Mesenchymal stem cell (in vitro differentiated cells and primary cell): ENCODE measurements at regions not wholly inside any gene's neighbourhood (a gene's known extent, or its start where the extent isn't known, plus 50 kb on each side); places are given as distances from the start of the nearest gene placed in this dataset.
"Not testable (repeated sequence)": the region's sequence is repeated elsewhere in the genome, so short reads cannot be mapped to it uniquely, and the experiment has no call there.

Experiments used
- DNase-seq: peaks from one replicate; pipeline ENCODE4 v3.0.0-alpha.2; 2013
- H2AFZ ChIP-seq: one replicate; pipeline ENCODE4 v1.6.1; 2013; ENCODE audit warnings: low read depth, mild to moderate bottlenecking, control low read depth, inconsistent platforms, low read length, moderate library complexity
- H2AK5ac ChIP-seq: 2 replicates; pipeline ENCODE4 v1.6.1; 2013; ENCODE audit warnings: low read length, moderate library complexity, mild to moderate bottlenecking, inconsistent platforms; ENCODE audit not compliant: severe bottlenecking
- H2BK120ac ChIP-seq: one replicate; pipeline ENCODE4 v1.6.1; 2013; ENCODE audit warnings: low read depth, mild to moderate bottlenecking, inconsistent platforms, low read length, moderate library complexity
- H2BK12ac ChIP-seq, 2 experiments: one replicate each; pipeline ENCODE4 v1.6.1; 2013; ENCODE audit warnings: inconsistent platforms in 2 of 2, low read length in 2 of 2, mild to moderate bottlenecking in 2 of 2, moderate library complexity in 2 of 2, control low read depth in 1 of 2
- H2BK15ac ChIP-seq: one replicate; pipeline ENCODE4 v1.6.1; 2013; ENCODE audit warnings: mild to moderate bottlenecking, low read depth, inconsistent platforms; ENCODE audit not compliant: poor library complexity, severe bottlenecking
- H2BK5ac ChIP-seq: 2 replicates; pipeline ENCODE4 v1.6.1; 2013; ENCODE audit warnings: low read depth, mild to moderate bottlenecking, low read length, control low read depth, inconsistent platforms; ENCODE audit not compliant: poor library complexity, severe bottlenecking
- H3K14ac ChIP-seq, 2 experiments: one replicate each; pipeline ENCODE4 v1.6.1; 2013; ENCODE audit warnings: inconsistent platforms in 2 of 2, low read length in 2 of 2, control low read depth in 1 of 2, mild to moderate bottlenecking in 1 of 2, moderate library complexity in 1 of 2
- H3K18ac ChIP-seq, 2 experiments: one replicate each; pipeline ENCODE4 v1.6.1; 2013; ENCODE audit warnings: inconsistent platforms in 2 of 2, low read length in 2 of 2, control low read depth in 1 of 2, low read depth in 1 of 2, mild to moderate bottlenecking in 1 of 2
- H3K23ac ChIP-seq, 2 experiments: one replicate each; pipeline ENCODE4 v1.6.1; 2013; ENCODE audit warnings: inconsistent platforms in 2 of 2, low read length in 2 of 2, mild to moderate bottlenecking in 2 of 2, moderate library complexity in 2 of 2, control low read depth in 1 of 2
- H3K27ac ChIP-seq: 2 replicates; pipeline ENCODE4 v1.5.1; 2013; ENCODE audit warnings: mild to moderate bottlenecking, moderate library complexity, low read length, control low read depth, inconsistent platforms; ENCODE audit not compliant: poor library complexity, severe bottlenecking
- H3K27me3 ChIP-seq, 2 experiments: 2 replicates each; pipeline versions ENCODE4 v1.6.1 to v1.7.0; 2013; ENCODE audit warnings: low read length in 2 of 2, mild to moderate bottlenecking in 2 of 2, moderate library complexity in 2 of 2, control low read depth in 1 of 2, inconsistent platforms in 1 of 2; ENCODE audit not compliant: control insufficient read depth in 1 of 2, insufficient read depth in 1 of 2
- H3K36me3 ChIP-seq, 2 experiments: 2 replicates each; pipeline versions ENCODE4 v1.6.1 to v1.7.0; 2013; ENCODE audit warnings: low read length in 2 of 2, control low read depth in 1 of 2, inconsistent platforms in 1 of 2, low read depth in 1 of 2, mild to moderate bottlenecking in 1 of 2; ENCODE audit not compliant: insufficient read depth in 2 of 2, control insufficient read depth in 1 of 2
- H3K4ac ChIP-seq, 2 experiments: one replicate each; pipeline ENCODE4 v1.6.1; 2013; ENCODE audit warnings: inconsistent platforms in 2 of 2, low read length in 2 of 2, mild to moderate bottlenecking in 2 of 2, moderate library complexity in 2 of 2, control low read depth in 1 of 2, low read depth in 1 of 2
- H3K4me1 ChIP-seq: 2 replicates; pipeline ENCODE4 v1.6.1; 2013; ENCODE audit warnings: low read depth, low read length, control low read depth; ENCODE audit not compliant: control insufficient read depth, insufficient read depth
- H3K4me2 ChIP-seq: 2 replicates; pipeline ENCODE4 v1.6.1; 2013; ENCODE audit warnings: low read length, mild to moderate bottlenecking, inconsistent platforms; ENCODE audit not compliant: poor library complexity, severe bottlenecking
- H3K4me3 ChIP-seq, 2 experiments: 2 replicates each; pipeline versions ENCODE4 v1.5.1 to v1.7.0; 2013; ENCODE audit warnings: low read length in 2 of 2, mild to moderate bottlenecking in 2 of 2, control low read depth in 1 of 2, low read depth in 1 of 2; ENCODE audit not compliant: insufficient read depth in 1 of 2
- H3K79me1 ChIP-seq: replicated peaks from 2 replicates; pipeline ENCODE4 v1.6.1; 2013; ENCODE audit warnings: mild to moderate bottlenecking, control low read depth, low read length, inconsistent platforms; ENCODE audit not compliant: poor library complexity, severe bottlenecking
- H3K9ac ChIP-seq: 2 replicates; pipeline ENCODE4 v1.7.0; 2013; ENCODE audit warnings: mild to moderate bottlenecking, low read length, moderate library complexity
- H3K9me3 ChIP-seq: 2 replicates; pipeline ENCODE4 v1.7.0; 2013; ENCODE audit warnings: mild to moderate bottlenecking, low read length; ENCODE audit not compliant: control insufficient read depth
- H4K8ac ChIP-seq: one replicate; pipeline ENCODE4 v1.6.1; 2013; ENCODE audit warnings: inconsistent platforms, mild to moderate bottlenecking, low read length, moderate library complexity
- H4K91ac ChIP-seq: one replicate; pipeline ENCODE4 v1.6.1; 2013; ENCODE audit warnings: mild to moderate bottlenecking, low read length, inconsistent platforms
- WGBS: methylation state at CpG from one replicate; pipeline ENCODE4 v1.1.7; 2013; ENCODE audit warnings: mixed read lengths; 5-methylcytosine and 5-hydroxymethylcytosine counted together

DNA sequence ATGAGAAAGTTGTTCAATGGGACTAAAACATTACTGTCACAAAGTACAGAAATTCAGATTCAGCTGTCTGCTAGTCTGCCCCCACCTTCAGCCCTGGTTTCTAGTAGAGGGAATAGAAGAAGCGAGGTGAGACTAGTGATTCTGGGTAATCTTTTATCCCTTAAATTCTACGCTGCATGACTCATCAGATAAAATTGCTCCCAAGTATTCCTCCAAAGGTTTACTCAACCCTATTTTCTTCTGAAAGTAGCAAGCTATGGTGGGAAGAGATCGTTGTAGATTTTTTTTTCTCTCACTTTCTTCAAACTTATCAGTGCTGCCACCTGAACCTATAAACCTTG is 318.9 kb upstream of the RIOK2 start:
- no peak overlapping the region for H2BK15ac ChIP-seq
- H4K91ac ChIP-seq = no peak overlapping the region
- H3K27me3 ChIP-seq = no peaks in the 10 kb centered on the region
- no CpG with 5 or more reads among the region's 3 CpGs for WGBS
- no peak overlapping the region for H3K4ac ChIP-seq
- no peaks in the 10 kb centered on the region for H3K79me1 ChIP-seq
- H3K27ac ChIP-seq = no peak overlapping the region
- no peak overlapping the region for H2BK120ac ChIP-seq
- no peak overlapping the region for H3K4me2 ChIP-seq
- no peaks in the 10 kb centered on the region for H3K4me1 ChIP-seq
- H3K23ac ChIP-seq = no peak overlapping the region
- no peak overlapping the region for H4K8ac ChIP-seq
- no peaks in the 10 kb centered on the region for H3K9me3 ChIP-seq
- no peak overlapping the region for H3K4me3 ChIP-seq
- H2BK12ac ChIP-seq = no peak overlapping the region
- no peak overlapping the region for H2AK5ac ChIP-seq
- no peak overlapping the region for H2AFZ ChIP-seq
- no peak for DNase-seq
- no peak overlapping the region for H3K18ac ChIP-seq
- no peak overlapping the region for H3K14ac ChIP-seq
- H3K36me3 ChIP-seq = no peaks in the 10 kb centered on the region
- H3K9ac ChIP-seq = no peak overlapping the region
- no peak overlapping the region for H2BK5ac ChIP-seq

DNA sequence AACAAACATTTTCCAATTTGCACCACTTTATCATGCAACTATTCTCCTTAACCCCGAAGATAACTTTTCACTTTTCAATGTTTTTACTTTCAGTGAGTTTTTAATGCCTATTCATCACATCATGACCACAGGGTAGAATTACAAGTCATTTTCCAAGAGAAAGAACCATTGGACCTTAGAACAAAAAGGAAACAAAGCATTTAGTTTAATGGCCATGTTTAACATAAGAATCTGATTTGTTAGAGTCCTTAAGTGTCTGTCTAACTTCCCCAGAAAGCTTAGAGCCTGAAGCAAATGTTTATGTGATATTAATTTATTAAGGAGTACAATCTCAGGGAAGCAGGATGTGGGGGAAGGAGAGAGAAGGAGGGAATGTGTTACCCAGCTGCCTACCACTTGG is 325.8 kb upstream of the RIOK2 start:
- H3K14ac ChIP-seq = no peak overlapping the region
- no peak overlapping the region for H3K27ac ChIP-seq
- H3K36me3 ChIP-seq = no peaks in the 10 kb centered on the region
- no peak overlapping the region for H3K4me2 ChIP-seq
- no peak overlapping the region for H2BK120ac ChIP-seq
- H2AFZ ChIP-seq = no peak overlapping the region
- H4K91ac ChIP-seq = no peak overlapping the region
- DNase-seq = no peak
- no peaks in the 10 kb centered on the region for H3K79me1 ChIP-seq
- 96% methylated on average over 1 of the region's 1 CpG for WGBS
- no peak overlapping the region for H3K9ac ChIP-seq
- no peak overlapping the region for H2BK12ac ChIP-seq
- no peaks in the 10 kb centered on the region for H3K4me1 ChIP-seq
- no peak overlapping the region for H3K4me3 ChIP-seq
- H3K4ac ChIP-seq = no peak overlapping the region
- no peak overlapping the region for H2AK5ac ChIP-seq
- no peak overlapping the region for H3K18ac ChIP-seq
- H3K27me3 ChIP-seq = no peaks in the 10 kb centered on the region
- no peaks in the 10 kb centered on the region for H3K9me3 ChIP-seq
- H2BK15ac ChIP-seq = no peak overlapping the region
- no peak overlapping the region for H2BK5ac ChIP-seq
- no peak overlapping the region for H4K8ac ChIP-seq
- no peak overlapping the region for H3K23ac ChIP-seq

DNA sequence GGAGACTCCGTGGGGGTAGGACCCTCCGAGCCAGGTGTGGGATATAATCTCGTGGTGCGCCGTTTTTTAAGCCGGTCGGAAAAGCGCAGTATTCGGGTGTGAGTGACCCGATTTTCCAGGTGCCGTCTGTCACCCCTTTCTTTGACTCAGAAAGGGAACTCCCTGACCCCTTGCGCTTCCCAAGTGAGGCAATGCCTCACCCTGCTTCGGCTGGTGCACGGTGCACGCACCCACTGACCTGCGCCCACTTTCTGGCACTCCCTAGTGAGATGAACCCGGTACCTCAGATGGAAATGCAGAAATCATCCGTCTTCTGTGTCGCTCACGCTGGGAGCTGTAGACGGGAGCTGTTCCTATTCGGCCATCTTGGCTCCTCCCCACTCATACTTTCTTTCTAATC is 336.5 kb upstream of the RIOK2 start:
- H4K91ac ChIP-seq, H3K9me3 ChIP-seq, H3K27me3 ChIP-seq, H3K4me1 ChIP-seq, H3K27ac ChIP-seq, H3K9ac ChIP-seq, H3K4me2 ChIP-seq, H2BK15ac ChIP-seq, H2BK5ac ChIP-seq, H3K36me3 ChIP-seq, H3K18ac ChIP-seq, H3K23ac ChIP-seq, H2AFZ ChIP-seq, H4K8ac ChIP-seq, H3K14ac ChIP-seq, H2BK12ac ChIP-seq, H3K4ac ChIP-seq, H3K4me3 ChIP-seq, H3K79me1 ChIP-seq, H2BK120ac ChIP-seq, DNase-seq, H2AK5ac ChIP-seq: not testable (repeated sequence)
- WGBS = 94% methylated on average over 22 of the region's 22 CpGs

DNA sequence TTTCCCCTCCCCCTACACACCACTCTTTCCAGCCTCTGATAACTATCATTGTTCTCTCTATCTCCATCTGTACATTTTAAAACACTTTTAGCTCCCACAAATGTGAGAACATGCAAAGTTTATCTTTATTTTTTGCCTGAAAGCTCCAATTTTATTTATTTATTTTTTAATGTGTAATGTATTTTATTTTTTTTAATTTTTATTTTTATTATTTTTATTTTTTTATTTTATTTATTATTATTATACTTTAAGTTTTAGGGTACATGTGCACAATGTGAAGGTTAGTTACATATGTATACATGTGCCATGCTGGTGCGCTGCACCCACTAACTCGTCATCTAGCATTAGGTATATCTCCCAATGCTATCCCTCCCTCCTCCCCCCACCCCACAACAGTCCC is 340.3 kb upstream of the RIOK2 start:
- H3K9ac ChIP-seq, DNase-seq, H3K9me3 ChIP-seq, H3K18ac ChIP-seq, H3K14ac ChIP-seq, H3K4me1 ChIP-seq, H4K91ac ChIP-seq, H3K36me3 ChIP-seq, H2BK15ac ChIP-seq, H2AFZ ChIP-seq, H3K4me2 ChIP-seq, H4K8ac ChIP-seq, H3K23ac ChIP-seq, H2AK5ac ChIP-seq, H2BK5ac ChIP-seq, H3K4ac ChIP-seq, H3K79me1 ChIP-seq, H3K4me3 ChIP-seq, H2BK120ac ChIP-seq, H3K27me3 ChIP-seq, H3K27ac ChIP-seq, H2BK12ac ChIP-seq: not testable (repeated sequence)
- WGBS = no CpG with 5 or more reads among the region's 2 CpGs
